SK-N-SH (cell line): ENCODE measurements at regions not wholly inside any gene's neighbourhood (a gene's known extent, or its start where the extent isn't known, plus 50 kb on each side); places are given as distances from the start of the nearest gene placed in this dataset.
A peak's percentile ranks its signal among the peaks of the same experiment; 100 is the strongest.

Experiments used
- CTCF ChIA-PET: fragments of 300-600, 350-600 bp; formaldehyde crosslinking; extraction: SDS; loops from one replicate; lab custom pipeline; 2021; lab: Yijun Ruan, JAX
- POLR2A ChIA-PET: fragments of 350-600 bp; sonication (Branson Sonifier 250); formaldehyde crosslinking; extraction: SDS; loops from one replicate; lab custom pipeline; 2020; ENCODE audit warnings: antibody characterized with exemption, inconsistent platforms; lab: Yijun Ruan, JAX
- DNase-seq: peaks from one replicate; pipeline ENCODE4 v3.0.0; 2012
- H2AFZ ChIP-seq: fragments of 200-600 bp; sonication (generic); 2 replicates; pipeline ENCODE4 v1.8.1; 2016; ENCODE audit warnings: antibody characterized with exemption, mild to moderate bottlenecking, low read depth
- H3F3A ChIP-seq: fragments of 200-600 bp; sonication (generic); replicated peaks from 2 replicates; pipeline ENCODE3; 2016; ENCODE audit warnings: antibody characterized with exemption, mild to moderate bottlenecking; ENCODE audit not compliant: insufficient read depth
- H3K27ac ChIP-seq, 2 experiments: fragments of 200-500 bp in 1 of 2; fragments of 200-600 bp in 1 of 2; sonication (Bioruptor generic) in 1 of 2; sonication (generic), shearing (Covaris generic) in 1 of 2; 2 replicates each; pipeline versions ENCODE4 v1.5.1 to v1.6.1; 2014 to 2016; ENCODE audit warnings: low read depth in 2 of 2, inconsistent platforms in 1 of 2, low read length in 1 of 2, mild to moderate bottlenecking in 1 of 2, mixed read lengths in 1 of 2
- H3K27me3 ChIP-seq: fragments of 200-600 bp; sonication (generic), shearing (Covaris generic); 2 replicates; pipeline ENCODE4 v1.6.1; 2016; ENCODE audit warnings: mixed run types; ENCODE audit not compliant: insufficient read depth
- H3K36me3 ChIP-seq, 2 experiments: fragments of 200-500 bp in 1 of 2; fragments of 200-600 bp in 1 of 2; sonication (Bioruptor generic) in 1 of 2; sonication (generic) in 1 of 2; replicated peaks in 1 of 2; 2 replicates each; pipeline versions ENCODE3 to v1.5.1; 2014 to 2016; ENCODE audit warnings: low read length in 1 of 2, mild to moderate bottlenecking in 1 of 2; ENCODE audit not compliant: insufficient read depth in 2 of 2, control insufficient read depth in 1 of 2
- H3K4me1 ChIP-seq, 2 experiments: fragments of 200-500 bp in 1 of 2; fragments of 200-600 bp in 1 of 2; sonication (Bioruptor generic) in 1 of 2; sonication (generic), shearing (Covaris generic) in 1 of 2; 2 replicates each; pipeline versions ENCODE4 v1.5.1 to v1.6.1; 2014 to 2016; ENCODE audit warnings: low read depth in 1 of 2, low read length in 1 of 2, mixed run types in 1 of 2; ENCODE audit not compliant: insufficient read depth in 2 of 2, control insufficient read depth in 1 of 2
- H3K4me2 ChIP-seq: fragments of 200-600 bp; sonication (generic), shearing (Covaris generic); 2 replicates; pipeline ENCODE4 v1.6.1; 2017; ENCODE audit warnings: mixed run types
- H3K4me3 ChIP-seq, 2 experiments: fragments of 200-500 bp in 1 of 2; fragments of 200-600 bp in 1 of 2; sonication (Bioruptor generic) in 1 of 2; sonication (generic), shearing (Covaris generic) in 1 of 2; 2 replicates each; pipeline versions ENCODE4 v1.5.1 to v1.8.1; 2014 to 2016; ENCODE audit warnings: low read depth in 2 of 2, inconsistent platforms in 1 of 2, low read length in 1 of 2, mild to moderate bottlenecking in 1 of 2, mixed read lengths in 1 of 2, moderate library complexity in 1 of 2
- H3K79me2 ChIP-seq: fragments of 200-600 bp; sonication (generic); 2 replicates; pipeline ENCODE4 v1.8.1; 2017; ENCODE audit warnings: mild to moderate bottlenecking; ENCODE audit not compliant: insufficient read depth
- H3K9ac ChIP-seq: fragments of 200-600 bp; sonication (generic); 2 replicates; pipeline ENCODE4 v1.6.1; 2017; ENCODE audit warnings: mixed run types
- H3K9me2 ChIP-seq: fragments of 200-600 bp; sonication (generic); 2 replicates; pipeline ENCODE4 v1.6.1; 2017; ENCODE audit warnings: mixed run types
- H3K9me3 ChIP-seq: fragments of 200-600 bp; sonication (generic); 2 replicates; pipeline ENCODE4 v1.6.1; 2017; ENCODE audit warnings: mixed run types, mild to moderate bottlenecking, moderate library complexity
- H4K20me1 ChIP-seq: fragments of 200-600 bp; sonication (generic); 2 replicates; pipeline ENCODE4 v1.6.1; 2017; ENCODE audit warnings: mild to moderate bottlenecking, mixed run types; ENCODE audit not compliant: insufficient read depth
- CHD2 ChIP-seq: fragments of 150-350 bp; IDR thresholded peaks from 2 replicates; pipeline ENCODE4 v1.6.1; 2018; ENCODE audit warnings: low read length; ENCODE audit not compliant: partially characterized antibody
- ELF1 ChIP-seq: IDR thresholded peaks from 2 replicates; pipeline ENCODE4 v1.4.0; 2012
- EP300 ChIP-seq, 2 experiments: IDR thresholded peaks; 2 replicates each; pipeline versions ENCODE4 v1.4.0 to v1.6.1; 2012; ENCODE audit warnings: borderline replicate concordance in 1 of 2, low read depth in 1 of 2, low read length in 1 of 2
- FOXJ3 ChIP-seq: sonication (generic); formaldehyde crosslinking; IDR thresholded peaks from 2 replicates; pipeline ENCODE4 v1.5.1; 2020; ENCODE audit warnings: mild to moderate bottlenecking, missing genetic modification reagents
- FOXM1 ChIP-seq: IDR thresholded peaks from 2 replicates; pipeline ENCODE4 v1.4.0; 2012; ENCODE audit warnings: low read depth, mild to moderate bottlenecking
- GATA2 ChIP-seq: sonication (generic); formaldehyde crosslinking; IDR thresholded peaks from 2 replicates; pipeline ENCODE4 v1.5.0; 2020; ENCODE audit warnings: mild to moderate bottlenecking, missing genetic modification reagents
- JUND ChIP-seq: IDR thresholded peaks from 2 replicates; pipeline ENCODE4 v1.4.0; 2012
- MAX ChIP-seq: IDR thresholded peaks from 2 replicates; pipeline ENCODE4 v1.4.0; 2012; ENCODE audit warnings: low read depth
- MXI1 ChIP-seq: IDR thresholded peaks from 2 replicates; pipeline ENCODE4 v1.6.1; 2012; ENCODE audit warnings: mild to moderate bottlenecking, low read depth, low read length, improper control_type of control experiment
- NFIC ChIP-seq: IDR thresholded peaks from 2 replicates; pipeline ENCODE4 v1.4.0; 2012; ENCODE audit warnings: borderline replicate concordance
- PBX3 ChIP-seq: IDR thresholded peaks from 2 replicates; pipeline ENCODE4; 2012
- RFX5 ChIP-seq: IDR thresholded peaks from 2 replicates; pipeline ENCODE4 v1.6.1; 2012; ENCODE audit warnings: mild to moderate bottlenecking, improper control_type of control experiment, low read length
- RXRA ChIP-seq: IDR thresholded peaks from 2 replicates; pipeline ENCODE4 v1.4.0; 2012; ENCODE audit warnings: low read depth, mild to moderate bottlenecking, borderline replicate concordance
- SMC3 ChIP-seq: IDR thresholded peaks from 2 replicates; pipeline ENCODE4 v1.6.1; 2012; ENCODE audit warnings: low read depth, low read length, improper control_type of control experiment
- TCF12 ChIP-seq: IDR thresholded peaks from 2 replicates; pipeline ENCODE4 v1.4.0; 2012
- TEAD4 ChIP-seq: IDR thresholded peaks from 2 replicates; pipeline ENCODE4 v1.4.0; 2012; ENCODE audit warnings: mild to moderate bottlenecking, borderline replicate concordance; ENCODE audit not compliant: insufficient read depth
- YY1 ChIP-seq: IDR thresholded peaks from 2 replicates; pipeline ENCODE4 v1.4.0; 2012; ENCODE audit warnings: low read depth, mild to moderate bottlenecking
- WGBS: methylation state at CpG from one replicate; pipeline ENCODE4 v1.1.6; 2017; ENCODE audit warnings: low lambda C conversion rate; 5-methylcytosine and 5-hydroxymethylcytosine counted together
- TF ChIP-seq, protein P1 (sequence below): fragments of 200-600 bp; sonication (generic); IDR thresholded peaks from 2 replicates; pipeline ENCODE4 v1.6.1; 2017; ENCODE audit warnings: antibody characterized with exemption, mild to moderate bottlenecking, moderate library complexity
- TF ChIP-seq, protein P2 (sequence below): fragments of 150-350 bp; IDR thresholded peaks from 2 replicates; pipeline ENCODE4 v1.6.1; 2016; ENCODE audit warnings: mild to moderate bottlenecking, low read depth, low read length

DNA sequence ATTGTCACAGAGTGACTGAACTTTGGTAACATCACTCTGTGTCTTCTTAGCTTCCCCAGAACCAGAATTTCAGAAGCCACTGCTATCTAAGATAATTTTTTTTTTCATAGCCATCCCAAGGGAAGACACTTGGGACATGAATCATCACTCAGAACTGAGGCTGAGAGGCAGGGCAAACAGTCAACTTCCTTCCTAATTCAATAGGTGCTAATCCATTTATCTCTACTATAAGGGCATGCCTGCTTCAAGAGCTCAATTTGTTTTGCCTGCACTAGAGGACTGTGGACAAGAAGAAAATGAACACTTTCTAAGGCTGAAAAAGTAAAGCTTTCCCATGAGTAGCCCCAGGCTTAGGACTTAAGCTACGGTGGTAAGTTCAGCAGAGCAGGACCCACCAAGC lies 56.7 kb upstream of the MYRIP start:
- peak overlapping the region in 1 of 2 experiments; percentile 61; a peak in 2 of 4 replicates for H3K27ac ChIP-seq
- POLR2A ChIA-PET = no interaction called here
- no peak overlapping the region for H2AFZ ChIP-seq
- TF ChIP-seq RFX5 (no peak), EP300 (IDR thresholded peaks at IDR 0.05; ENCODE audit: borderline replicate concordance in 1 of 2, low read depth in 1 of 2, low read length in 1 of 2) (no peak), TEAD4 (no peak), JUND (no peak), PBX3 (no peak), TCF12 (no peak), MXI1 (no peak), FOXM1 (no peak), YY1 (no peak), SMC3 (no peak), ELF1 (no peak), NFIC (no peak), GATA2 (no peak), RXRA (no peak), MAX (no peak), FOXJ3 (CRISPR knock-in tag) (no peak), CHD2 (no peak)
- TF ChIP-seq, protein P1, sequence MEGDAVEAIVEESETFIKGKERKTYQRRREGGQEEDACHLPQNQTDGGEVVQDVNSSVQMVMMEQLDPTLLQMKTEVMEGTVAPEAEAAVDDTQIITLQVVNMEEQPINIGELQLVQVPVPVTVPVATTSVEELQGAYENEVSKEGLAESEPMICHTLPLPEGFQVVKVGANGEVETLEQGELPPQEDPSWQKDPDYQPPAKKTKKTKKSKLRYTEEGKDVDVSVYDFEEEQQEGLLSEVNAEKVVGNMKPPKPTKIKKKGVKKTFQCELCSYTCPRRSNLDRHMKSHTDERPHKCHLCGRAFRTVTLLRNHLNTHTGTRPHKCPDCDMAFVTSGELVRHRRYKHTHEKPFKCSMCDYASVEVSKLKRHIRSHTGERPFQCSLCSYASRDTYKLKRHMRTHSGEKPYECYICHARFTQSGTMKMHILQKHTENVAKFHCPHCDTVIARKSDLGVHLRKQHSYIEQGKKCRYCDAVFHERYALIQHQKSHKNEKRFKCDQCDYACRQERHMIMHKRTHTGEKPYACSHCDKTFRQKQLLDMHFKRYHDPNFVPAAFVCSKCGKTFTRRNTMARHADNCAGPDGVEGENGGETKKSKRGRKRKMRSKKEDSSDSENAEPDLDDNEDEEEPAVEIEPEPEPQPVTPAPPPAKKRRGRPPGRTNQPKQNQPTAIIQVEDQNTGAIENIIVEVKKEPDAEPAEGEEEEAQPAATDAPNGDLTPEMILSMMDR = no peak
- TF ChIP-seq, protein P2, sequence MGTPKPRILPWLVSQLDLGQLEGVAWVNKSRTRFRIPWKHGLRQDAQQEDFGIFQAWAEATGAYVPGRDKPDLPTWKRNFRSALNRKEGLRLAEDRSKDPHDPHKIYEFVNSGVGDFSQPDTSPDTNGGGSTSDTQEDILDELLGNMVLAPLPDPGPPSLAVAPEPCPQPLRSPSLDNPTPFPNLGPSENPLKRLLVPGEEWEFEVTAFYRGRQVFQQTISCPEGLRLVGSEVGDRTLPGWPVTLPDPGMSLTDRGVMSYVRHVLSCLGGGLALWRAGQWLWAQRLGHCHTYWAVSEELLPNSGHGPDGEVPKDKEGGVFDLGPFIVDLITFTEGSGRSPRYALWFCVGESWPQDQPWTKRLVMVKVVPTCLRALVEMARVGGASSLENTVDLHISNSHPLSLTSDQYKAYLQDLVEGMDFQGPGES = no peak
- TF ChIP-seq, all 33 proteins: peak for 0
- CTCF ChIA-PET = interaction anchor here (0.9 to 1.3 kb wide), 2 partner anchors 427 to 439 kb away, joined by 3 to 4 read pairs; no protein-coding TSS in a partner anchor
- H3F3A ChIP-seq = no peaks in the 10 kb centered on the region
- H3K27me3 ChIP-seq = no peaks in the 10 kb centered on the region
- no peak overlapping the region for H3K4me3 ChIP-seq
- no peaks in the 10 kb centered on the region for H3K9me3 ChIP-seq
- H3K36me3 ChIP-seq = no peaks in the 10 kb centered on the region
- no peaks in the 10 kb centered on the region for H3K9me2 ChIP-seq
- H3K79me2 ChIP-seq = no peaks in the 10 kb centered on the region
- no peaks in the 10 kb centered on the region for H4K20me1 ChIP-seq
- H3K4me1 ChIP-seq = peaks cover 0 to 18% of the 10 kb centered on the region in 2 experiments; a peak in 2 of 4 replicates
- H3K9ac ChIP-seq = no peak overlapping the region
- 20% methylated on average over 1 of the region's 1 CpG for whole genome bisulfite sequencing
- DNase-seq = no peak
- H3K4me2 ChIP-seq = no peak overlapping the region
